ENCODE measurements at regions not wholly inside any gene's neighbourhood (a gene's known extent, or its start where the extent isn't known, plus 50 kb on each side); places are given as distances from the start of the nearest gene placed in this dataset.

DNA sequence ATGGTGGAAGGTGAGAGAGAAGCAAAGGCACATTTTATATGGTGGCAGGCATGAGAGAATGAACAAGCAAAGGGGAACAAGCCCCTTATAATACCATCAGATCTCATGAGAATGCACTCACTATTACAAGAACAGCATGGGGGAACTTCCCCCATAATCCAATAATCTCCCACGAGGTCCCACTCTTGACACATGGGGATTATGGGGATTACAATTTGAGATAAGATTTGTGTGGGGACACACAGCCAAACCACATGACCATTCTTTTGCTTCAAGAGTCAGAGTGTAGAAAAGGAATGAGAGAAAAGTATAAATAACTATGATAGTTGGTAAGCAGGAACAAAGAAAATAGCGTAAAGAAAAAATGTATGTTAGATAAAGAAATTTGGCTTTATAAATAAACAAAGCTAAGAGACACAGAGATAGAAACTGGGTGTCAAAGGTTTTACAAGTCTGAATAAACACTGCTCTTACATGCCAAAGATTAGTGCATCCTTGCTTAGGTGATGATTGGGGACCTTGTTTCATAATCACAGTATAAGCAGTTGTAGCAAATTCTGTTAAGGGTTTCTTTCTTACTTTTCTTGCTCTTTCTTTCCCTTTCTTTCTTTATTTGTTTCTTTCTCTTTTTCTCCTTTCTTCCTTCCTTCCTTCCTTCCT, 91.9 kb upstream of the PAPPA start:
- Histone ChIP-seq H4K20me1 (ENCODE audit: control insufficient read depth, insufficient read depth, insufficient read length) (no peaks in the 10 kb centered on the region), H3K23me2 (ENCODE audit: insufficient read length, low read depth, low read length, poor library complexity, severe bottlenecking) (no peaks in the 10 kb centered on the region), H2BK120ac (ENCODE audit: low read depth, low read length, poor library complexity, severe bottlenecking) (no peak overlapping the region), H2BK20ac (ENCODE audit: low read depth, low read length, poor library complexity, severe bottlenecking) (no peak overlapping the region), H3K18ac (ENCODE audit: insufficient read length, low read depth, low read length) (no peak overlapping the region), H3K79me1 (ENCODE audit: insufficient read depth, low read depth, low read length, poor library complexity, severe bottlenecking) (no peaks in the 10 kb centered on the region), H3K4me2 (ENCODE audit: insufficient read depth, insufficient read length, low read length) (no peak overlapping the region), H3T11ph (ENCODE audit: low read length) (no peak overlapping the region), H3K9ac (ENCODE audit: extremely low read depth, insufficient read length, low read length) (no peak overlapping the region), H3K4me1 (ENCODE audit: insufficient read depth, low read length) (no peaks in the 10 kb centered on the region), H4K8ac (replicated peaks; ENCODE audit: insufficient read length, low read depth, low read length) (no peak overlapping the region), H3K4ac (ENCODE audit: low read depth, low read length) (no peak overlapping the region), H4K91ac (ENCODE audit: insufficient read length, low read depth, low read length) (no peak overlapping the region), H3K27me3 (ENCODE audit: insufficient read depth, low read length) (no peaks in the 10 kb centered on the region), H2BK12ac (ENCODE audit: insufficient read length, low read depth, low read length) (no peak overlapping the region), H2BK5ac (ENCODE audit: insufficient read length, low read length) (no peak overlapping the region), H2AK5ac (ENCODE audit: insufficient read length, low read length) (no peak overlapping the region), H3K27ac (ENCODE audit: insufficient read length, low read depth, low read length) (no peak overlapping the region), H2BK15ac (ENCODE audit: low read depth, low read length) (no peak overlapping the region), H3K23ac (ENCODE audit: insufficient read length, low read depth, low read length) (no peak overlapping the region), H4K5ac (ENCODE audit: insufficient read length, low read depth, low read length) (no peak overlapping the region), H3K9me3 (ENCODE audit: control insufficient read depth, low read depth, low read length) (no peaks in the 10 kb centered on the region), H3K56ac (ENCODE audit: insufficient read length, low read depth, low read length) (no peak overlapping the region), H2AFZ (ENCODE audit: low read length) (no peak overlapping the region), H3K14ac (ENCODE audit: insufficient read depth, low read length) (no peak overlapping the region), H3K79me2 (ENCODE audit: insufficient read depth, low read length) (no peaks in the 10 kb centered on the region)
- Mint-ChIP-seq H3K9me3 (no peaks in the 10 kb centered on the region), H3K36me3 (ENCODE audit: insufficient read depth in 1 of 3, low read depth in 3 of 3) (no peaks in the 10 kb centered on the region), H3K27ac (no peak overlapping the region), H3K27me3 (ENCODE audit: low read depth) (no peaks in the 10 kb centered on the region), H3K4me1 (peaks cover 0 to 4% of the 10 kb centered on the region in 2 experiments; a peak in 2 of 4 replicates), H3K4me3 (no peak overlapping the region)
- WGBS (ENCODE audit: extremely low coverage, insufficient read length, low lambda C conversion rate) = 100% methylated on average over 1 of the region's 2 CpGs
- DNase-seq = no peak
- TF ChIP-seq, protein P1, sequence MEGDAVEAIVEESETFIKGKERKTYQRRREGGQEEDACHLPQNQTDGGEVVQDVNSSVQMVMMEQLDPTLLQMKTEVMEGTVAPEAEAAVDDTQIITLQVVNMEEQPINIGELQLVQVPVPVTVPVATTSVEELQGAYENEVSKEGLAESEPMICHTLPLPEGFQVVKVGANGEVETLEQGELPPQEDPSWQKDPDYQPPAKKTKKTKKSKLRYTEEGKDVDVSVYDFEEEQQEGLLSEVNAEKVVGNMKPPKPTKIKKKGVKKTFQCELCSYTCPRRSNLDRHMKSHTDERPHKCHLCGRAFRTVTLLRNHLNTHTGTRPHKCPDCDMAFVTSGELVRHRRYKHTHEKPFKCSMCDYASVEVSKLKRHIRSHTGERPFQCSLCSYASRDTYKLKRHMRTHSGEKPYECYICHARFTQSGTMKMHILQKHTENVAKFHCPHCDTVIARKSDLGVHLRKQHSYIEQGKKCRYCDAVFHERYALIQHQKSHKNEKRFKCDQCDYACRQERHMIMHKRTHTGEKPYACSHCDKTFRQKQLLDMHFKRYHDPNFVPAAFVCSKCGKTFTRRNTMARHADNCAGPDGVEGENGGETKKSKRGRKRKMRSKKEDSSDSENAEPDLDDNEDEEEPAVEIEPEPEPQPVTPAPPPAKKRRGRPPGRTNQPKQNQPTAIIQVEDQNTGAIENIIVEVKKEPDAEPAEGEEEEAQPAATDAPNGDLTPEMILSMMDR (conservative IDR thresholded peaks at IDR 0.05) = no peak
